Kidney epithelial cell (primary cell): ENCODE measurements at regions not wholly inside any gene's neighbourhood (a gene's known extent, or its start where the extent isn't known, plus 50 kb on each side); places are given as distances from the start of the nearest gene placed in this dataset.

Experiments used
- DNase-seq: peaks from one replicate; pipeline ENCODE4 v3.0.0-alpha.2; 2010; ENCODE audit warnings: low read depth
- H3K27me3 ChIP-seq: 2 replicates; pipeline ENCODE4 v1.6.0; 2011; ENCODE audit warnings: low read length; ENCODE audit not compliant: control insufficient read depth, insufficient read depth
- H3K36me3 ChIP-seq: 2 replicates; pipeline ENCODE4 v1.5.1; 2011; ENCODE audit warnings: low read length; ENCODE audit not compliant: control insufficient read depth, insufficient read depth
- H3K4me3 ChIP-seq: 2 replicates; pipeline ENCODE4 v1.5.1; 2011; ENCODE audit warnings: low read depth, mild to moderate bottlenecking, control low read depth, low read length
- TF ChIP-seq, protein P1 (sequence below): IDR thresholded peaks from 2 replicates; pipeline ENCODE4 v1.5.1; 2011; ENCODE audit warnings: mild to moderate bottlenecking, moderate library complexity, low read length, control low read depth, inconsistent platforms; ENCODE audit not compliant: insufficient read depth, poor library complexity, severe bottlenecking

DNA sequence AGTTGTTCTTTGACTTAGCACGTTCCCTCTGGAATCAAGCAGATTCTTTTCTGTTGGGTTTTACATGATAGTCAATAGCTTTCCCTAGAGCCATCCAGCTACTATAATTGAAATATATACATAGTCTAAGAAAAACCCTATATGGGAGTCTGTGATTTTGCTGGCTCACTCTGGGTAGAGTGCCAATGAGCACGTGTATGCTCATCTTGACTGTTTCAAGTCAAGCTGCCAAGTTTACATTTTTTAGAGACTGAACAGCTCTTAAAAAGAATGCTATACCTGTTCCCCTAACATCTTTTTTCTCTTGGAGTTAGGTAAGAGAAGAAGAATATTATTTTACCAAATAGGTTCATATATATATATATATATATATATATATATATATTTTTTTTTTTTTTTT, 182.8 kb upstream of the NRIP1 start:
- TF ChIP-seq, protein P1, sequence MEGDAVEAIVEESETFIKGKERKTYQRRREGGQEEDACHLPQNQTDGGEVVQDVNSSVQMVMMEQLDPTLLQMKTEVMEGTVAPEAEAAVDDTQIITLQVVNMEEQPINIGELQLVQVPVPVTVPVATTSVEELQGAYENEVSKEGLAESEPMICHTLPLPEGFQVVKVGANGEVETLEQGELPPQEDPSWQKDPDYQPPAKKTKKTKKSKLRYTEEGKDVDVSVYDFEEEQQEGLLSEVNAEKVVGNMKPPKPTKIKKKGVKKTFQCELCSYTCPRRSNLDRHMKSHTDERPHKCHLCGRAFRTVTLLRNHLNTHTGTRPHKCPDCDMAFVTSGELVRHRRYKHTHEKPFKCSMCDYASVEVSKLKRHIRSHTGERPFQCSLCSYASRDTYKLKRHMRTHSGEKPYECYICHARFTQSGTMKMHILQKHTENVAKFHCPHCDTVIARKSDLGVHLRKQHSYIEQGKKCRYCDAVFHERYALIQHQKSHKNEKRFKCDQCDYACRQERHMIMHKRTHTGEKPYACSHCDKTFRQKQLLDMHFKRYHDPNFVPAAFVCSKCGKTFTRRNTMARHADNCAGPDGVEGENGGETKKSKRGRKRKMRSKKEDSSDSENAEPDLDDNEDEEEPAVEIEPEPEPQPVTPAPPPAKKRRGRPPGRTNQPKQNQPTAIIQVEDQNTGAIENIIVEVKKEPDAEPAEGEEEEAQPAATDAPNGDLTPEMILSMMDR = no peak
- DNase-seq = no peak
- H3K4me3 ChIP-seq = no peak overlapping the region
- no peaks in the 10 kb centered on the region for H3K36me3 ChIP-seq
- H3K27me3 ChIP-seq = no peaks in the 10 kb centered on the region

DNA sequence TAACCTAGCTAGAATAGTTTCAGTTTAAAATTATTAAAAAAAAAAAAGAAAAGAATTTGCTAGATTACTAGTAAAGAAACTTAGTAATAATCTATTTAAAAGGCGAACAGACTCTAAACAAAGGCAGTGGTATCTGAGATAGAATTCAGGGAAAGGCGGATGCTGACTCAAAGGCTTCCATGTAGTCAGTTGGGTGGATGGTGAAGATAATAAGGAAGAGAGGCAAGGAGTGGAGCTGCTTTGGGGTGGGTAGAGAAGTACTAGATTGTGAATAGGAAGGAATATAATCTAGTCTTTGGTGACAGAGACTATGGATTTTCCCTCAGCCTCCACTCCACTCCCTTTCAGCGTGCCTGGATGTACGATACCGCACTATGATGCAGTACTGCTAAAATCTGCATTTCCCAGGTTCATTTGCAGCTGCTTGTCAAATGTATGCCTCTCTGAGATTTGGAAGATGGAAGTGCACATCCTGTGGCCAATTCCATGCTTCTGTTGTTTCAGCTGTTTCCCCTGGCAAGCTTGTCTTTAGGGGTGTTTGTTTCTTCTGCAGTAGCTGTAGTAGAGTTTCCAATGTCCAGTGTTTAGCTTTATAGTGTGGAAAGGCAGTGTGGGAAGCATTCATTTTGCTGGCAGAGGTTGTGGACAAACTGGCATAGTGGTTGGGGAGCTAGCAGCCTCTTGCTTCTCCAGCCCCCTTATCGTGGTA, 184.6 kb upstream of the NRIP1 start:
- no peaks in the 10 kb centered on the region for H3K36me3 ChIP-seq
- DNase-seq = no peak
- no peaks in the 10 kb centered on the region for H3K27me3 ChIP-seq
- no peak overlapping the region for H3K4me3 ChIP-seq
- TF ChIP-seq, protein P1 = no peak

DNA sequence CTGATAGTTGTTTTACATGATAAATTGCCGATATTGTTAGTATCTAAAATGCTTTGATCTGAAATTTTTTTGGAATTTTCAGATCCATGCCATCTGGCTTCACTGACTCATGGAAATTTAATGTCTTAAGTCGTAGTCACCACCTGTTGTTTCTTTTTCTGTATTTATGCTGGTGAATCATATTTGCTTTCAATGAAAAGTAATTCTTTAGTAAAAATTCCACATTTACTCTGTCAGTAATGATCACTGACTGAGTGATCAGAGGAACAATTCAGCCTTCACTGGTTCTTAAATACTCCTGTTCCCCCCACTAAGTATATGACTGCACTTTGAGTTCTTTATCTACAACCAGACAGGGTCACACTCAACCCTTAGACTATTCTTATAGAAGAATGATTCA, 185.6 kb upstream of the NRIP1 start:
- TF ChIP-seq, protein P1 = no peak
- Histone ChIP-seq H3K4me3 (no peak overlapping the region), H3K27me3 (no peaks in the 10 kb centered on the region), H3K36me3 (no peaks in the 10 kb centered on the region)
- peak; percentile 35 for DNase-seq

DNA sequence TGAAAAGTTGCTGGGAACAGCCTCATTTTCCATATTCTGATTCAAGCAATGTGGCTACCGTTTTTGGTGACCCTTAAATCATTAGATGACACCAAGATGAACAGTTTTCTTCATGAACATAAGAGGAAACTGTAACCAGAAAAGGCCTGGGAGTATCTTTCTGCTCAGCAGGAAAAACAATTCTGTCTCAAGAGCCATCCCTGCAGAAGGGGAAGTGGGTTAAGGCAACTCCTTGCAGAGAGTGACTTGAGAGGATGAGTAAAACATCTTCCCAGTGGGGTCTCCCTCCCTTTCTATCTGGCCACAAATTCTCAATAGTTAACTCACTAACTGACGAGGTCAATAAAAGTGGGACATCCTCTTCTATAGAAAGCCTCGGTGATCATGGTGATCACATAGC, 187.6 kb upstream of the NRIP1 start:
- Histone ChIP-seq H3K27me3 (no peaks in the 10 kb centered on the region), H3K36me3 (no peaks in the 10 kb centered on the region), H3K4me3 (no peak overlapping the region)
- TF ChIP-seq, protein P1 = no peak
- DNase-seq = no peak

DNA sequence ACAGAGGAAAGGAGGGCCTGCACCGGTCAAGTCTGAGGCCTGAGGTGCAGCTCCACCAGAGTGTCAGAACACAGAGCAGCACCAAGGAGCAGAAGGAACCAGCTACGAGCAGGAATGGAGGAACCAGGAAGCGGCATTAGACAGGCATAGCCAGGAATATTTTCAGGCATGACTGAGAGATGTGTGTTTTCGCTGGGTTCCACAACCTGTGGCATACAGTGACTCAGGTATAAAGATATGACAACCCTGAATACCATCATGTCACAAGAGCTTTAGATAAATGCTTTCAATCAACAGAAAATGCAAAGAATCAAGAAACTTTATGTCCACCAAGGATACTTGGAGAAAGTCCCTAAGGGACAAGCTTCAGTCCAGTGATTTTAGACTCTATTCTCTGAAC, 189.3 kb upstream of the NRIP1 start:
- no peaks in the 10 kb centered on the region for H3K36me3 ChIP-seq
- DNase-seq = no peak
- TF ChIP-seq, protein P1 = no peak
- no peaks in the 10 kb centered on the region for H3K27me3 ChIP-seq
- H3K4me3 ChIP-seq = no peak overlapping the region

DNA sequence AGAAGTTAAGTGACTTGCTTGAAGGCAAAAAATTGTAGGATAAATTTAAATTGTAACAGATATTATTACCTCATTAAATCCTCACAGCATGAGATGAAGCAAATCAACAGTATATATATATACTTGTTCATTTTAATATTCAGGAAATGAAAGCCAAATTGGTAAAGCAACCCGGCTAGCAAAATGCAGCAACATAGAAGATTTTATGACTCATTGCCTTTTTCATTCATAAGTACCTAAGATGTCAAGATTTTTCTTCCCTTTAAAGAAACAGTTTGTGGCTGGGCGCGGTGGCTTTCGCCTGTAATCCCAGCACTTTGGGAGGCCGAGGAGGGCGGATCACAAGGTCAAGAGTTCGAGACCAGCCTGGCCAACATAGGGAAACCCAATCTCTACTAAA, 190.5 kb upstream of the NRIP1 start:
- Histone ChIP-seq H3K36me3 (no peaks in the 10 kb centered on the region), H3K4me3 (no peak overlapping the region), H3K27me3 (no peaks in the 10 kb centered on the region)
- TF ChIP-seq, protein P1 = no peak
- no peak for DNase-seq
